Liver (tissue), 8 donors: ENCODE measurements at regions not wholly inside any gene's neighbourhood (a gene's known extent, or its start where the extent isn't known, plus 50 kb on each side); places are given as distances from the start of the nearest gene placed in this dataset.

Experiments used
- DNase-seq: peaks from one replicate; pipeline ENCODE4 v3.0.0-alpha.2; 2017; ENCODE audit warnings: low spot score
- H3K27ac ChIP-seq, 2 donors: one replicate each; pipeline ENCODE4 v1.7.0; 2013; ENCODE audit warnings: inconsistent platforms in 2 of 2, low read length in 2 of 2, control low read depth in 1 of 2, low read depth in 1 of 2, mild to moderate bottlenecking in 1 of 2
- H3K27me3 ChIP-seq, 4 donors: one replicate each; pipeline versions ENCODE4 v1.6.1 to v1.7.0; 2013; ENCODE audit warnings: low read length in 3 of 4, inconsistent platforms in 1 of 4, mild to moderate bottlenecking in 1 of 4, moderate library complexity in 1 of 4; ENCODE audit not compliant: control insufficient read depth in 4 of 4, insufficient read depth in 4 of 4
- H3K36me3 ChIP-seq, 4 donors: one replicate each; pipeline versions ENCODE4 v1.6.1 to v1.7.0; 2013; ENCODE audit warnings: low read length in 3 of 4, mild to moderate bottlenecking in 3 of 4, low read depth in 1 of 4, moderate library complexity in 1 of 4; ENCODE audit not compliant: control insufficient read depth in 4 of 4, insufficient read depth in 3 of 4
- H3K4me1 ChIP-seq, 4 donors: one replicate each; pipeline versions ENCODE4 v1.6.1 to v1.7.0; 2013; ENCODE audit warnings: low read length in 3 of 4, mild to moderate bottlenecking in 3 of 4, moderate library complexity in 1 of 4; ENCODE audit not compliant: control insufficient read depth in 4 of 4, insufficient read depth in 4 of 4
- H3K4me3 ChIP-seq, 3 donors: one replicate each; pipeline versions ENCODE4 v1.6.1 to v1.7.0; 2013; ENCODE audit warnings: low read length in 3 of 3, control low read depth in 1 of 3, low read depth in 1 of 3, mild to moderate bottlenecking in 1 of 3
- H3K9ac ChIP-seq, 2 donors: one replicate each; pipeline ENCODE4 v1.7.0; 2013; ENCODE audit warnings: low read length in 2 of 2, mild to moderate bottlenecking in 2 of 2, moderate library complexity in 2 of 2, control low read depth in 1 of 2, low read depth in 1 of 2
- H3K9me3 ChIP-seq, 4 donors: one replicate each; pipeline versions ENCODE4 v1.6.1 to v1.7.0; 2013; ENCODE audit warnings: low read length in 3 of 4; ENCODE audit not compliant: control insufficient read depth in 4 of 4
- CTCF ChIP-seq: fragments of 150-350 bp; IDR thresholded peaks from 2 replicates; pipeline ENCODE4 v1.5.1; 2017; ENCODE audit warnings: improper control_type of control experiment, low read depth, low read length; ENCODE audit not compliant: missing input control
- EGR1 ChIP-seq, 2 donors: IDR thresholded peaks; 2 replicates each; pipeline ENCODE4 v1.6.1; 2016 to 2018; ENCODE audit warnings: antibody characterized with exemption in 2 of 2, low read depth in 2 of 2
- FOXA1 ChIP-seq: IDR thresholded peaks from 2 replicates; pipeline ENCODE4 v1.6.1; 2016; ENCODE audit warnings: antibody characterized with exemption
- FOXA2 ChIP-seq: IDR thresholded peaks from 2 replicates; pipeline ENCODE4 v1.6.1; 2016; ENCODE audit warnings: antibody characterized with exemption
- GABPA ChIP-seq, 2 donors: IDR thresholded peaks in 1 of 2; conservative IDR thresholded peaks in 1 of 2; 2 replicates each; pipeline ENCODE4 v1.6.1; 2016; ENCODE audit warnings: antibody characterized with exemption in 2 of 2, mild to moderate bottlenecking in 1 of 2, moderate library complexity in 1 of 2
- HNF4A ChIP-seq, 2 donors: conservative IDR thresholded peaks; 2 replicates each; pipeline ENCODE4 v1.6.1; 2016; ENCODE audit warnings: antibody characterized with exemption in 2 of 2, mild to moderate bottlenecking in 2 of 2
- HNF4G ChIP-seq: IDR thresholded peaks from 2 replicates; pipeline ENCODE4 v1.6.1; 2016; ENCODE audit warnings: antibody characterized with exemption
- JUND ChIP-seq, 2 donors: IDR thresholded peaks; 2 replicates each; pipeline ENCODE4 v1.6.1; 2016; ENCODE audit warnings: antibody characterized with exemption in 2 of 2
- NR2F2 ChIP-seq: IDR thresholded peaks from 2 replicates; pipeline ENCODE4 v1.6.1; 2016; ENCODE audit warnings: antibody characterized with exemption
- RAD21 ChIP-seq, 2 donors: IDR thresholded peaks; 2 replicates each; pipeline ENCODE4 v1.6.1; 2016; ENCODE audit warnings: antibody characterized with exemption in 2 of 2, mild to moderate bottlenecking in 2 of 2
- RXRA ChIP-seq, 2 donors: IDR thresholded peaks; 2 replicates each; pipeline ENCODE4 v1.6.1; 2017 to 2018; ENCODE audit warnings: antibody characterized with exemption in 2 of 2, mild to moderate bottlenecking in 1 of 2
- SP1 ChIP-seq: IDR thresholded peaks from 2 replicates; pipeline ENCODE4 v1.6.1; 2018; ENCODE audit warnings: antibody characterized with exemption, mild to moderate bottlenecking
- TAF1 ChIP-seq: conservative IDR thresholded peaks from 2 replicates; pipeline ENCODE4 v1.6.1; 2016; ENCODE audit warnings: antibody characterized with exemption, mild to moderate bottlenecking
- YY1 ChIP-seq: IDR thresholded peaks from 2 replicates; pipeline ENCODE4 v1.6.1; 2016; ENCODE audit warnings: antibody characterized with exemption, mild to moderate bottlenecking
- ZBTB33 ChIP-seq: IDR thresholded peaks from 2 replicates; pipeline ENCODE4 v1.6.1; 2016; ENCODE audit warnings: antibody characterized with exemption
- WGBS: extraction: QIAGEN DNeasy Blood & Tissue Kit; methylation state at CpG from one replicate; pipeline ENCODE4 v1.1.7; 2013; 5-methylcytosine and 5-hydroxymethylcytosine counted together
- TF ChIP-seq, protein P1 (sequence below): IDR thresholded peaks from 2 replicates; pipeline ENCODE4 v1.6.1; 2016; ENCODE audit warnings: antibody characterized with exemption, mild to moderate bottlenecking
- TF ChIP-seq, protein P2 (sequence below): IDR thresholded peaks from 2 replicates; pipeline ENCODE4 v1.6.1; 2016; ENCODE audit warnings: antibody characterized with exemption
- TF ChIP-seq, protein P3 (sequence below): IDR thresholded peaks from 2 replicates; pipeline ENCODE4 v1.6.1; 2016; ENCODE audit warnings: antibody characterized with exemption
- donor health status: healthy.
- donor health status: healthy.
- donor health status: healthy.
- donor health status: healthy.
- donor health status: healthy.

- H3K9ac ChIP-seq: no peak overlapping the region
- TF ChIP-seq, protein P1, sequence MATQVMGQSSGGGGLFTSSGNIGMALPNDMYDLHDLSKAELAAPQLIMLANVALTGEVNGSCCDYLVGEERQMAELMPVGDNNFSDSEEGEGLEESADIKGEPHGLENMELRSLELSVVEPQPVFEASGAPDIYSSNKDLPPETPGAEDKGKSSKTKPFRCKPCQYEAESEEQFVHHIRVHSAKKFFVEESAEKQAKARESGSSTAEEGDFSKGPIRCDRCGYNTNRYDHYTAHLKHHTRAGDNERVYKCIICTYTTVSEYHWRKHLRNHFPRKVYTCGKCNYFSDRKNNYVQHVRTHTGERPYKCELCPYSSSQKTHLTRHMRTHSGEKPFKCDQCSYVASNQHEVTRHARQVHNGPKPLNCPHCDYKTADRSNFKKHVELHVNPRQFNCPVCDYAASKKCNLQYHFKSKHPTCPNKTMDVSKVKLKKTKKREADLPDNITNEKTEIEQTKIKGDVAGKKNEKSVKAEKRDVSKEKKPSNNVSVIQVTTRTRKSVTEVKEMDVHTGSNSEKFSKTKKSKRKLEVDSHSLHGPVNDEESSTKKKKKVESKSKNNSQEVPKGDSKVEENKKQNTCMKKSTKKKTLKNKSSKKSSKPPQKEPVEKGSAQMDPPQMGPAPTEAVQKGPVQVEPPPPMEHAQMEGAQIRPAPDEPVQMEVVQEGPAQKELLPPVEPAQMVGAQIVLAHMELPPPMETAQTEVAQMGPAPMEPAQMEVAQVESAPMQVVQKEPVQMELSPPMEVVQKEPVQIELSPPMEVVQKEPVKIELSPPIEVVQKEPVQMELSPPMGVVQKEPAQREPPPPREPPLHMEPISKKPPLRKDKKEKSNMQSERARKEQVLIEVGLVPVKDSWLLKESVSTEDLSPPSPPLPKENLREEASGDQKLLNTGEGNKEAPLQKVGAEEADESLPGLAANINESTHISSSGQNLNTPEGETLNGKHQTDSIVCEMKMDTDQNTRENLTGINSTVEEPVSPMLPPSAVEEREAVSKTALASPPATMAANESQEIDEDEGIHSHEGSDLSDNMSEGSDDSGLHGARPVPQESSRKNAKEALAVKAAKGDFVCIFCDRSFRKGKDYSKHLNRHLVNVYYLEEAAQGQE: no peak
- TF ChIP-seq NR2F2: no peak
- no peak for TF ChIP-seq TAF1
- TF ChIP-seq HNF4A (conservative IDR thresholded peaks at IDR 0.05): no peak
- no peak for TF ChIP-seq RAD21 (IDR thresholded peaks at IDR 0.05)
- no peak for TF ChIP-seq ZBTB33
- TF ChIP-seq YY1: no peak
- TF ChIP-seq, protein P2, sequence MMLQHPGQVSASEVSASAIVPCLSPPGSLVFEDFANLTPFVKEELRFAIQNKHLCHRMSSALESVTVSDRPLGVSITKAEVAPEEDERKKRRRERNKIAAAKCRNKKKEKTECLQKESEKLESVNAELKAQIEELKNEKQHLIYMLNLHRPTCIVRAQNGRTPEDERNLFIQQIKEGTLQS: no peak
- TF ChIP-seq CTCF: no peak
- no peak for TF ChIP-seq FOXA1
- no peak for TF ChIP-seq RXRA (IDR thresholded peaks at IDR 0.05)
- TF ChIP-seq FOXA2: no peak
- TF ChIP-seq, protein P3, sequence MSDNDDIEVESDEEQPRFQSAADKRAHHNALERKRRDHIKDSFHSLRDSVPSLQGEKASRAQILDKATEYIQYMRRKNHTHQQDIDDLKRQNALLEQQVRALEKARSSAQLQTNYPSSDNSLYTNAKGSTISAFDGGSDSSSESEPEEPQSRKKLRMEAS: no peak
- TF ChIP-seq EGR1 (IDR thresholded peaks at IDR 0.05; ENCODE audit: low read depth in 2 of 2): no peak
- no peak for TF ChIP-seq SP1
- TF ChIP-seq JUND (IDR thresholded peaks at IDR 0.05): no peak
- no peak for TF ChIP-seq GABPA (IDR thresholded peaks at IDR 0.05 in 1 of 2, conservative IDR thresholded peaks at IDR 0.05 in 1 of 2)
- no peak for TF ChIP-seq HNF4G
- H3K27me3 ChIP-seq: no peaks in the 10 kb centered on the region
- H3K27ac ChIP-seq: no peak overlapping the region
- no peaks in the 10 kb centered on the region for H3K36me3 ChIP-seq
- DNase-seq: no peak
- 87% methylated on average over 2 of the region's 2 CpGs for WGBS
- no peaks in the 10 kb centered on the region for H3K9me3 ChIP-seq
- no peak overlapping the region for H3K4me3 ChIP-seq
- H3K4me1 ChIP-seq: no peaks in the 10 kb centered on the region
Observed at GRCh38 chr7:124570558-124570957, 195.0 kb downstream of the GPR37 start.
